GM21576 (cell line): ENCODE measurements at regions not wholly inside any gene's neighbourhood (a gene's known extent, or its start where the extent isn't known, plus 50 kb on each side); places are given as distances from the start of the nearest gene placed in this dataset.
"Not testable (repeated sequence)": the region's sequence is repeated elsewhere in the genome, so short reads cannot be mapped to it uniquely, and the experiment has no call there.

Source experiments
- ATAC-seq: cut with Tn5 transposase; IDR thresholded peaks from one replicate; pipeline ENCODE4 v1.9.1; 2021; ENCODE audit warnings: mild to moderate bottlenecking, moderate library complexity; ENCODE audit not compliant: unreplicated experiment

DNA sequence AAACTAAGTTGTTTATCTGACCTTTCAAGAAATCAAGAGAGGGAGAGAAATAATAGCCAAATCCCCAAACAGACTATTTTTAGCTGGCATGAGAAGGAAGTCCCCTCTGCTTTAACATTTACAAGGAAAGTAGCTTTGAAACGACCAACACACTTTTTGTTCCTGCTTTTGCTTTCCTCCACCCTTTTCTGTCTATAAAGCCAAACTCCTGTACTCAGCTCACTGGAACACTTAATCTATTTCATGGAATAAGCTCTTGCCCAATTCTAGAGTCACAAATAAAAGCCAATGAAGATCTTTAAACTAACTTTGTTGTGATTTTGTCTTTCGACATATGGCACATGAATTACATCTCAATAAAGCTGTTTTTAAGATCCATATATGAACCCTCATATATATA, 86.8 kb upstream of the CCDC71L start:
- ATAC-seq: no peak

DNA sequence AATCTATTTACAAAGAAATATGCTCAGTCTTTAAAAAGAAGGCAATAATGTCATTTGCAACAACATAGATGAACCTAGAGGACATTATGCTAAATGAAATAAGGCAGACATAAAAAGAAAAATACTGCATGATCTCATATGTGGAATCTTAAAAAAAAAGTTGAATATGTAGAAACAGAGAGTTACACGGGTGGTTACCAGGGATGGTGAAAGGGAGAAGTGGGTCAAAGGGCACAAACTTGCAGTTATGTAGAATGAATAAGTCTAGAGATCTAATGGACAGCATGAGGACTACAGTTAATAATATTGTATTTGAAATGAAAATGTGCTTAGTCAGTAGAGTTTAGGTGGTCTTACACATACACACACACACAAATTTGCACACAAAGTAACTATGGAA, 88.2 kb upstream of the CCDC71L start:
- no peak for ATAC-seq

DNA sequence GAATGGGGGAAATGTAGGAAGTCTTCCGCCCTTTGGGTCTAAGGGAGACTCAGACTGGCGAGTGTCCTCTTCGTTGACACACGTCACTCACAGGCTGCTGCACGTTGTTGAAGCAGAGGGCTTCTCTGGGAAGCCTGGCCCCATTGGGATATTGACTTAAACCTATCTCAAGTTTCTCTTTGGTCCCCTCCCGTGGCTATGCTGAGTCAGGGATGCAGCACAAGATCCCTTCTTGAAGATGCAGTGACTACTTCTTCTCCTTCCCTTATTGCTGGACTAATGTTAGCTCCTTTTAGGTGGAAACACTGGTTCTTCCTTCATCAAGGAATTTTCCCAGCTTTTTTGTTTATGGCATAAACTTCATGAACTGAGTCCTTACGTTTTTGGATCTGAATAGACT, 89.8 kb upstream of the CCDC71L start:
- ATAC-seq: no peak

DNA sequence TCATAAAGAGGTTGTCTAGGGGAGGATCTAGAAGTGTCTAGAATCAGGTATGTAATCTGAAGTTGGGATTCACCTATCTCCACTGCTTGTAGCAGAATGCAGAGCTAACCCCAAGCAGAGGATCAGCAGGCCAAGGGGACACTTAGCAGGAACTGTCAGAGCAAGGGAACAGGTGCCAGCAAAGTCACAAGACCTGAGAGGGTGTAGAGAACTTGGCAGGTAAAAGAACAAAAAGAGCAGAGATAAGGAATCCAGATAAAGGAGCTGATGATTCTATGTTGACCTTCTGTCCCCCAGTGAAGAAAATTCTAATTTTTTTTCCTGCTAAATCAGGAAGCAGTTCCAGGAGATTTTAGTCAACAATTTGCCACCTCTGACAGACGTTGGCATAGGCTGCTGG, 91.4 kb upstream of the CCDC71L start:
- no peak for ATAC-seq

DNA sequence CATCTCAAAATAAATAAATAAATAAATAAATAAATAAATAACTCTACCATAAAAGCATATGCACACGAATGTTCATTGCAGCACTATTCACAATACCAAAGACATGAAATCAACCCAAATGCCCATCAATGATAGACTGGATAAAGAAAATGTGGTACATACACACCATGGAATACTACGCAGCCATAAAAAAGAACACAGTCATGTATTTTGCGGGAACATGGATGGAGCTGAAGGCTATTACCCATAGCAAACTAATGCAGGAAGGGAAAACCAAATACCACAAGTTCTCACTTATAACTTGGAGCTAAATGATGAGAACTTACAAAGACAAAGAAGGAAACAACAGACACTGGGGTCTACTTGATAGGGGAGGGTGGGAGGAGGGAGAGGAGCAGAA, 94.1 kb upstream of the CCDC71L start:
- ATAC-seq: not testable (repeated sequence)

DNA sequence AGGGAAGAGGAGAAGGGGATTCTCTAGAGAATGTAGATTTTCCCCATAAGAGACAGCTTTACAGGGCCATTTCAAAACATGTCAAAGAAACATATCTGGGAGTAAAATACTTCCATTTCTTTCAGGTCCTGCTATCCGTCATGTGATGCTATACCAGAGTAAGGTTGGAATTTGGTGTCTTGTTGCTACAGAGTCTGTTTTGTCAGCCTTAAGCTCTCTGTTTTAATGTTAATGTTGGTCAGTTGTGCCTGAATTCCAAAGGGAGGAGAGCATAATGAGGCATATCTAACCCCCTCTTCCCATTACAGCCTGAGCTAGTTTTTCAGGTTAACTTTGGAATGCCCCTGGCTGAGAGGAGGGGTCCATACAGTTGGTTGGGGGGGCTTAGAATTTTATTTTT, 94.7 kb upstream of the CCDC71L start:
- no peak for ATAC-seq

DNA sequence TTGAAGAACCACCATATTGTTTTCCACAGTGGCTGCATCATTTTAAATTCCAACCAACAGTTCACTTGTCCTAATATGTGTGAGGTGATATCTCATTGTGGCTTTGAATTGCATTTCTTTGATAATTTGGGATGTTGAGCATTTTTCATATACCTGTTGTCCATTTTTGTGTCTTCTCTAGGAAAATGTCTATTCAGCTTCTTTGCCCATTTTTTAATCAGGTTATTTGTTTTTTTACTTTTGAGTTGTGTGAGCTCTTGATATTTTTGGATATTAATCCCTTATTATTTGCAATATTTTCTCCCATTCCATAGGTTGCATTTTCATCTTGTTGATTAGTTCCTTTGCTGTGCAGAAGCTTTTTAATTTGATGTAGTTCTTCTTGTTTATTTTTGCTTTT, 95.1 kb upstream of the CCDC71L start:
- no peak for ATAC-seq

DNA sequence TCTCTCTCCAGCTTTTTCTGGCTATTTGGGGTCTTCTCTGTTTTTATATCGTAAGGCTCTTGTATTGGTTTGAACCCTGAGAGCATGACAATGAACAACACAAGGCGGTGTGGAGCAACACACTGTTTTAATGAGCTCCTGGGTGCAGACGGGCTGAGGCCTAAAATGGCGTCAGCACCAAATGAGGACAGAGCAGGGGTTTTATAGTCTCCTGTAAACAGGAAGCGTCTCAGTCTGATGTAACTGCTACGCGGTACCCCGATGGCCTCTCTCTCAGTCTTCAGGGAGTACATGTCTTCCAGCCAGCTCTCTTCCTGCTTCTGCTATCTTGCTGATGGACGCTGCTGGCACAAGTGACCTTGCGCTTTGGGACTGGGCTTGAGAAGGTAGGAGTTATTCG, 95.9 kb upstream of the CCDC71L start:
- no peak for ATAC-seq

DNA sequence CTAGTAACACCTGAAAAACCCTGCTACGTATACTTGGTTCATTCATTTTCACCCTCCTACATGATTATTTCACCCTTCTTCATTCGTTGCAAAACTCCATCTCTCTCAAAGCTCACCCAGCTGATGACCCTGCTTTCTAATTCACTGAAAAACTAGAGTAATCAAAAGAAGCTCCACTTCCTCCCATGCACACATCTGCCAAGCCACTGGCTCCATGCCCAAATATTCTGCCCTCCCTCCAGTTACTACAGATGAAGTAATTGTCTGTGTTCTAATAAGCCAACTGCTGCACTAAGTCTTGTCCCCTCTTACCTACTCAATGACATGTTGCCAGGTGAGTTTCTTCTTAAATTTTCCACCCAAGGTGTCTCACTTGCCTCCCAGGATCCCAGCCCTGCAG, 96.9 kb upstream of the CCDC71L start:
- ATAC-seq: no peak

DNA sequence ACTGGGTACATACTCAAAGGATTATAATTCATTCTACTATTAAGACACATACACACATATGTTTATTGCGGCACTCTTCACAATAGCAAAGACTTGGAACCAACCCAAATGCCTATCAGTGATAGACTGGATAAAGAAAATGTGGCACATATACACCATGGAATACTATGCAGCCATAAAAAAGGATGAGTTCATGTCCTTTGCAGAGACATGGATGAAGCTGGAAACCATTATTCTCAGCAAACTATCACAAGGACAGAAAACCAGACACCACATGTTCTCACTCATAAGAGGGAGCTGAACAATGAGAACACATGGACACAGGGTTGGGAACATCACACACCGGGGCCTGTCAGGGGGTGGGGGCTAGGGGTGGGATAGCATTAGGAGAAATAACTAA, 101.9 kb upstream of the CCDC71L start:
- not testable (repeated sequence) for ATAC-seq

DNA sequence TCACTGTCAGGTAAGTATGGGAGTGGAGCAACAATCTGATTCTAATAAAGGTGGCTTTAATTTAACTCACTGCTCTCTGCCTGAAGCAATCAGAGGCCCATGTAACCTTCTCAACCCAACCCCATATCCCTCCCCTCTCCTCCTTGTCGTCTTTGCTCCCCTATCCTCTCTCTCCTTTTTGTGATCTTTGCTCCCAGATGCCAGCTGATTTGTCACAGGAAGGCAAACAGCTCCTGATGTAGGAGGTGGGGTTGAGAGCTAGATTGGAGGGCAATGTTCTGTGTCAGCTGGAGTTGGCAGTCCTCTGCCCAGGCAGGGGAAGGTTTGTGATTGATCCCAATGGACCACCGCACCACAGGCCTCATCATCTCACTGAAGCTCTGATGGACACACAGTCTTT, 101.4 kb upstream of the PIK3CG start:
- no peak for ATAC-seq

DNA sequence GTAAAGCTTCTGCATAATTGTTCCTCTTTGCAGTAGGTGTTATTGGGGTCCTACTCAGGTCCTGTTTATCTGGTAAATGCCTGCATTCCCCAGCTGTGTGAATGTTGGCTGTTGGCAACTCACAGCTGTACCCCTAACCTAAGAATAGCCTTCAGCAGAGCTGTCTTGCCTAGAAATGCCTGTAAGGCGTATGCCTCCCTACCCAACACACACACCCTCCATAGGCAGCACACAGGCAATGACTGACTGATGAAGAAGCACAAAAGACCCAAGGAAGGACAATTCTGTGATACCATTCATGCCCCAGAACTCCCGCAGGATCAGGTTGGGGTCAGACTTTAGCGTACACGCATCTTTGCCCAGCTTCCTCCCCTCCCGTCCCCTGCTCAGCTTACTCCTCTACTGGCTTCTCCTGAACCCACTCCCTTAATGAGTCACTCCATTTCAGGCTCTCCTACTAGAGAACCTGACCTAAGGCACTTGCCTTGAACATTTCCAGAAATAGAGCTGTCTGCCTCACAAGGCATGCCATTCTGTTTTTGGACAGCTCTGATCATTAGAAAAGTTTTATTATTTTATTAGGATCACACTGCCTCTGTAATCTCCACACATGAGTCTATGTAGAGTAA, 99.2 kb upstream of the PIK3CG start:
- no peak for ATAC-seq

DNA sequence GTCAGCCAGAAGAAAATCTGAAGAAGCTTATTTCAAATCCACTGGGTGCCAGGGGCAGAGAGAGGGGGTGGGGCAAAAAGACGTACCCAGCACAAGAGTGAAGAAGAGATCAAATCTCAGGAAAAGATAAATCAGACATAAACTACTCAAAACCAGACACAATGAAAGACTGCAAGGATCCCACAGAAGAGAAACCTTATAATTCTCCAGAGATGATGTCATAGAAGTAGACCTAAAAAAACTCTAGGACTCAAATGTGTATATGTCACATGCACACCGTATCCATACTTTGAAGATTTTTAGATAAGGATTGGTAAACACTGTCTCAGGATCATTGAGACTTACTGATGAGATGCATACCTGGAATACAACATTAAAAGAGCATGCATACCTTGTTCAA, 98.5 kb upstream of the PIK3CG start:
- no peak for ATAC-seq

DNA sequence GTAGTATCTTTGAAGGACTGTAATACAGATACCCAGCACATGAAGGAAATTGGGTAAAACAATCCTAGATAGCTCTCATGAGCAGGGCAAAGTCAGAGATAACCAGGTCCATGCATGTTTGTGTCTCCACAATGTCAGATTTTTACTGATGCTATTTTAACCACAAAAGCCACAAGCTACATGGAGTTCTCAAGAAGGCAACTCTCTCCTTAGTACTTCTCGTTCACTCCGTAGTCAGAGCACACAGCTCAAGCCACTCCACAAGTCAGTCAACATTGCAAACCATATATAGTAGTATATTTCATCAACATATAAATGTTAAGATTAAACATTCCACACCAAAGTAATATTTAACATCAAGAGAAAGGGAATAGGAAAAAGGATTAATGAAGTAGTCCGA, 98.0 kb upstream of the PIK3CG start:
- no peak for ATAC-seq

DNA sequence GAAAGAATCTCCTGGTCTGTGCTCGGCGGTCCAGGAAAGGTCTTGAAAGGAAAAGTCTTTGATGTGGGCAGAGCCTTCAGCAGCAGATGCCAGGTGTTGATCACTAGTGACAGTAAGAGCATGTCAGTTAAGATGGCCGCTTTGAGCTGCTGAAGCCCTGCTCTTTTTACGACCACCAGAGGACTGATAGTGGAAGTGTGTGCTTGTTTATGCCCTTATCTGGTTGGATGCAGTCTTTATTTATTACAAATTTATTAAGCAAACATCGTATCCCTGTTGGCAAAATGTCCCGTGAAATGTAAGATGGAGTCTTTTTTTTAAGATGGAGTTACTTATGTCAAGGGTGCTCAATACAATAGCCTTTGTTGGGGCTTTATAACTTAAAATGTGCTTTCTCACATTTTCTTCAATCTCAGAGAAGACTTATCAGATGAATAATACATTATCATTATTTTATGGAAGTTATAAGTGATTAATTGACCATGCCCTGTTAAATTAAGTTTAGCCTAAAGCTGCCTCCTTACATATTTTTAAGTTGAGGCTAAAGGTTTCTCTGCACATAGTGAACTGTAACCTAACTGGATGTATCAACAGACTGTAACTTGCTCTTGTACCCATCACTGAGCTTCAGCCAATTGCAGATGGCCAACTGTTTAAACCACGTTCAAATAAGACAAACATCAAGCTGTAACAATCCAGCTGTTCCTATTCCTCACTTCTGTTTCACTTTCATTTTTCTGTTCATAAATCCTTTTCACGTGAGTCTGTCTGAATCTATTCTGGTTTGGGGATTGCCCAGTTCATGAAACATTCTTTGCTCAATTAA, 97.4 kb upstream of the PIK3CG start:
- peak; percentile 73 for ATAC-seq

DNA sequence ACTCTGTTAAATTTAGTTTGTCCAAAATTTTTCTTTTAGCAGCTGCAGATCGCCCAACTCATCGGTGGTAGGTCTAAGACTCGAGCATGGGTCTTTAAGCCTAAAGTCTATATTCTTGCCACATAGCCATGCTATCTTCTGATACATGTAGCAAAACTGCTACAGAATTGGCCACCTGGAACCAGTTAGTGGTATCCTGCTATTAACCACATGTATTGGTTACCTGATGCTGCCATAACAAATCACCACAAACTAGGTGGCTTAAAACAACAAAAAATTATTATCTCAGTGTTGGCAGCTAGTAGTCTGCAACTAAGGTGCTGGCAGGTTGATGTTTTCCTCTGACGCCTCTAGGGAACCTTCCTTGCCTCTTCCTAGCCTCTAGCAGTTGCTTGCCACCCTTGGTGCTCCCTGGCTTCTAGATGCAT, 96.7 kb upstream of the PIK3CG start:
- ATAC-seq: peak; percentile 71

DNA sequence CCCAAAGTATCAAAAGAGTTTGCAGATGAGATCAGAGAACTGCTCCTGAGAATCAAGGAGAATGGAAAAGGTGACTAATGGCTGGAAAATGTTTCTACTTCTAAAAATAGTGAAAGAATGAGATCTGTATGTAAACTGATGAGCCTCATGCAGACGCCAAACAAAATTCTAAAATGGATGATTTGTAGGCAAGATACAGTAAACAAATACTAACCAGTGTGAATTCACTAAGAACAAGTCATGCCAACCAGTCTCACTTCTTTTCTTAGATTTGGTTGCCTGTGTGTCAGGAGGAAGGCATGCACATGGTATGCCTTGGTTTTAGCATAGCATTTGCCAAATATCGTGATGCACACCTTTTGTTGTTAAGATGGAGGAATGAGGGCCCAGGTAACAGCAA, 94.9 kb upstream of the PIK3CG start:
- no peak for ATAC-seq

DNA sequence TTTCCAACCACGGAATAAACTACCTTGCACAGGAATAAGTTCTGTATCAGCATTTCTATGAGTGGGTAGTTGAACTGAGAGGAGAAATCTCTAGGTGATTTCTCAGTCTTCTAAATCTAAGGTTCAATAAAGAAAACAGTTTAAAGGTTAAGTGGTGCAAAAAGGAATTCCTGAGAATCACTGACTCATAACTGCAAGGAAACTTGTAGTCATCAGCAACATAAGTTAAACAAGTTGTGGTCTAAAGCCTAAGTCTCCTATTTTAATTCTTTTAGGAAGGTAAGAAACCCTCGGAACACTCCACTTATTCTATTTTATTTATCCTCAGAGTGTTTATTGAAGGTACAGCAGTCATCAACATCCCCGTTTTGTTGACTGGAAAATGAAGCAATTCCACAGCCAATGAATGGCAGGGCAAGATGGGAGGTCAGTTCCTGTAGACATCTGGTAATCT, 92.4 kb upstream of the PIK3CG start:
- ATAC-seq: no peak

DNA sequence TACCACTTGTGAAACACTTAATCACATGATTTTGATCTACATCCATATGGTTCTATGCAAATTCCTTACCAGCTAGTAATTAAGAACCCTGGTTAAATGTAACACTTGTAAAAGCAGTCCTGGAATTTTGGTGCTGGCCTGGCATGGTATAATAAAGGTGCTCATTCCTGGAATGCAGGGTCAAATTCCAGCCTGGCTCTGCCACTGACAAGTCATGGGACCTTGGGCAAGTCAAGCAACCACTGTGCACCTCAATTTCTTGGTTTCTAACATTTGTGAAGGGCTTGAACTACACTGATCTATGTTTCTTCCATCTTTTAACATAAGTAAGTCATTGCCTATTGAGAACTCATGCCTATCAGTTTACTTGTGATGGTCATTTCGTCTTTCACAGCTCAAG, 91.9 kb upstream of the PIK3CG start:
- no peak for ATAC-seq

DNA sequence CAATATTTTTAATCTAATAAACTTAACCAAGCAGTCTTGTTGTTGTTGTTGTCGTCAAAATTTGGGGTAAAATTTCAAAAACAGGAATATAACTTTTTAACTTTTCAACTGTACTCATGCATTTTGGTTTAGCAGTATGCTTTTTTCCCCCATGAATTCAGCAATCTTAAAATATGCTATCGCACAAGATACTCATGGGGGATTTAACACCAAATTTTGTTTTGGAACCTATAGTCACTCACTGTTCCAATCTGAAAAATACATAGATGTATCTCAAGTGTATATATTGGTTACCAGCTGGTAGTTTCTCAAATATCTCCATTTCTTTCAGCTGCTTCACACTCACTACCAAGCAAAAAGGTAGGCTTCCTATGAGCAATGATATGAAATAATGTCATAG, 91.4 kb upstream of the PIK3CG start:
- no peak for ATAC-seq

DNA sequence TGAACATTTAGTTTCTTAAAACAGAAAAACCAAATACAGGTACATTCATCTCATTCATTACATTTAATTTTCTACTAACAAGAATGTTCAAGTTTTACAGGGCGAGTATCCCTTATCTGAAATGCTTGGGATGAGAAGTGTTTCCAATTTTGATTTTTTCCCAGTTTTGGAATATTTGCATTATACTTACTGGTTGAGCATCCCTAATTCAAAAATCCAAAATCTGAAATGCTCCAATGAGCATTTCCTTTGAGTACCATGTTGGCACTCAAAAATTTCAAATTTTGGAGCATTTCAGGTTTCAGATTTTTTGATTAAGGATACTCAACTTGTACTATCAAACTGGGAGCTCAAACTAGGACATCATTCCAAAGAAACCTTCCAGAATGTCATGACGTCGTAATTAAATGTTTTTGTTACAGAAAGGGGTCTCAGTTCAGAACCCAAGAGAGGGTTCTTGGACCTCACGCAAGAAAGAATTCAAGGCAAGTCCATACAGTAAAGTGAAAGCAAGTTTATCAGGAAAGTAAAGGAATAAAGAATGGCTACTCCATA, 90.8 kb upstream of the PIK3CG start:
- no peak for ATAC-seq
